HK-2 (cell line): ENCODE measurements at regions not wholly inside any gene's neighbourhood (a gene's known extent, or its start where the extent isn't known, plus 50 kb on each side); places are given as distances from the start of the nearest gene placed in this dataset.
"Not testable (repeated sequence)": the region's sequence is repeated elsewhere in the genome, so short reads cannot be mapped to it uniquely, and the experiment has no call there.

Experiments used
- DNase-seq: peaks from one replicate; pipeline ENCODE4 v3.0.0-alpha.2; 2018; ENCODE audit not compliant: unreplicated experiment

DNA sequence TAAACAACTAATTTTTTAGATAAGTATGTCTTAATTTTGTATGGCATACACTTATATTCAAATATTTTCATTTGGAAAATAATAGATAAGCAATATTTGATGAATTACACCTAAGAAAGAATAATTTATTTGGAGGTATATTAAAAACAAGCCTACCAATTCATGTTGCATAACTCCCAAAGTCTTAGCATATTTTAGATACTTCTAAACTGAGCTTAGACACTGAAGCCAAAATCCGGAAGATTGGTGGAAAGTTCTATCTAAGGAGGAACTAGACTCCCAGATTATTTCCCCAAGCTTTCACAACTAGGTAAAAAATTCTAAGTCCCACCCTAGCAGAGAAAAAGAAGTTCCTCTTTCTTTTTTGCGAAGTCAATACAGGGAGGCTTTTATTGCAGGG, 221.0 kb upstream of the MMADHC start:
- no peak for DNase-seq

- DNase-seq: no peak
Observed at GRCh38 chr2:149806651-149807050, 219.1 kb upstream of the MMADHC start.

GRCh38 chr2:149800624-149801542, 213.3 kb upstream of the MMADHC start:
- no peak for DNase-seq

- no peak for DNase-seq
Observed at GRCh38 chr2:149799013-149799705, 211.6 kb upstream of the MMADHC start.

GRCh38 chr2:149797030-149797429, 209.5 kb upstream of the MMADHC start:
- DNase-seq: no peak

DNA sequence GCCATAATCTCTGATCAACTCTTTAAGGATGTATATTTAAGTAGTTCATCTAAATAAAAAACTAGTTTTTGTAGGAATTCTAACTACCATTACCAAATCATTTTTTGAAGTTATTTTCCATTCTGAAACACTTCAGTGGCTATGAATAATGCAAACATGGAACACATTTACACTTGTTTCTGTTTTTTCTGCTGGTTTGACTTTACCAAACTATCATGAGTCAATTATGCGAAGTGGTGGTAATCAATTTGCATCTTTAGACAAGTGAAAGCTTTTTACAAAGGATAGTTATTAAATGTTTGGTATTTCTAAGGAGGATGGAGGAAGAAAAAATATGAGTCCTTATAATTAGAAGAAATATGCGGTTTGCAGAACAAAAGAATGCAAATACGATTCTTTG, 202.0 kb upstream of the MMADHC start:
- DNase-seq: no peak

GRCh38 chr2:149787206-149787605, 199.6 kb upstream of the MMADHC start:
- no peak for DNase-seq

- no peak for DNase-seq
Observed at GRCh38 chr2:149783284-149783683, 195.7 kb upstream of the MMADHC start.

DNA sequence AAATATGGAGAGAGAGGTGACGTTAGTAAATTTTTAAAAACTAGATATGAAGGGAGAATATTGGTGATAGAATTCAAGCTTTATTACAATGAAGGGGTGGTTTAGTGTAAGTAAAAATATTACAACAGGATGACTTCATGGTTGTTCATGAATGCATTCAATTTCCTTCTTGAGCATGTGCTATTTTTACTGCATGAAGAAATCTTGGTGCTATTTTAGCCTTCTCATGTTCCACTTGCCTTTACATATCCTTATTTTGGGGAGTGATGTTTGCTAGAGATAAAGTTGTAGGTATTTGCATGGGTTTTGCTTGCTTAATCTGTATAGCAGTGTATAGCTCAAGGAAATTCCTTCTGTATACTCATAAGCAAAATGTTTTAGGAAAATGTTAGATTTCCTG, 195.0 kb upstream of the MMADHC start:
- DNase-seq: no peak

DNA sequence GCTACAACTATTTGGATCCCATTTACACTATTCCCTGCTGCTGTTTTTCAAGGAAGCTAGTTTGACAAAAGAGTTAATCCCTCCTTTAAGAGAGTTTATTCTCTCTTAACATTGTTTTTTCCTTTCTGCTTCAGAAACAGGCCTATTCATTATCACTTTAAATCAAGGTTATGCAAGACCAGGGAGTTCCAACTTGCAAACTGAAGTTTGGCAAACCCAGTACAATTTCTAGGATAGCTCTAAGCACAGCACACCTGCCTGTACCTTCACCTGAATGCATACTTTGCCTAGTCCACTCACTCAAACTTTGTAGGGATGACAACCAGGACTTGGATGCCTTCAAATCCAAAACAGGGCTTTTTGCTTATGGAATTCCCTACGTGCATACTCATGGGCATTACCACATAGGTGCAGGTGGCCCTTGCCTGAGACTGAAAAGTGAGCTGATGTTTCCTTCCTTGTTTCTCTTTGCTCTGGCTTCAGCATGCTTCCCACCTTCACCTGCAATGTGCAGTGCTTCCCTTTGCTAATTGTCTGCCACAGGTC, 193.8 kb upstream of the MMADHC start:
- no peak for DNase-seq

- DNase-seq: no peak
Observed at GRCh38 chr2:149773006-149773405, 185.4 kb upstream of the MMADHC start.

DNA sequence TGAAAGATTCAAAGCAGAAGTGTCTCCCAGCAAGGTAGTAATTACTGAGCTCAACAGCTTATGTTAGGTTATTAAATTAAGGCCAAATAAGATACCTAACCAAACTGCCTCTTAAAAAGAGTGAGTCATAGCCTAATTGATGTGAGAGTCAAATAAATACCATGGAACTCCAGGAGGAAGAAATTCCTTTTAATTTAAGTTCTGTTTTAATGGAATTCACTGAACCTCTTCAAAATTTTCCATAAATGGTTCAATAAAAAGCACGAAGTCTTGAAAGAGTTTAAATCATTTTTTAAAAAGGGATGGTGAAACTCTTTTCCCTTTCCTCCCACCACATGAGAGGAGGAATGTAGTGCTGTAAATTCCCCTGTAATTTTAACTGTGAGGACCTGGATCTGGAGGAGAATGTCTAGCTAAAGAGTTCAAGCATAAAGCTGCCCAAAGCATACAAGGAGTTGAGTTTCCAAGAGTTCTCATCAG, 180.8 kb upstream of the MMADHC start:
- no peak for DNase-seq

DNA sequence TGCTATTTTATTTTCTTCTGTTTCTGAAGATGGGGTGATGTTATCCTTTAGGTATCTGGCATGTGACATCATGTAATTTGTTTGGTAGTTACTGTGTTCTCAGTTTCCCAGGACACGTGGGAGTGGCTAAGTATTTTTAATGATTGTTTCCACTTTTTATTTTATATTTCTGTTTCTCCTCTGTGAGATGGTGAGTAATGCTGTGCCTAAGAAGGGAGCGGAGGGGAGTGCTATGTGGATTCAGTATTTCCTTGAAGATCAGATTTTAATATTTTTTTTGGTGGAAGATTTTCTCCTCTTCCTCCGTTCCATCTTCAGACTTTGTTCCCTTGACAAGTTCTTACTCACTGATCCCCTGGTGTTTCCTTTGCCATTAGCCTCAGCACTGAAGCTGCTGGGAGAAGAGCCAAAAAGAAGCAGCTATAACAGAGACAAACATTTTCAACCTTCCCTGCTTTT, 180.0 kb upstream of the MMADHC start:
- DNase-seq: no peak

- no peak for DNase-seq
Observed at GRCh38 chr2:149766339-149766738, 178.8 kb upstream of the MMADHC start.

GRCh38 chr2:149765636-149766035, 178.1 kb upstream of the MMADHC start:
- DNase-seq: no peak

GRCh38 chr2:149765003-149765402, 177.4 kb upstream of the MMADHC start:
- DNase-seq: no peak

DNA sequence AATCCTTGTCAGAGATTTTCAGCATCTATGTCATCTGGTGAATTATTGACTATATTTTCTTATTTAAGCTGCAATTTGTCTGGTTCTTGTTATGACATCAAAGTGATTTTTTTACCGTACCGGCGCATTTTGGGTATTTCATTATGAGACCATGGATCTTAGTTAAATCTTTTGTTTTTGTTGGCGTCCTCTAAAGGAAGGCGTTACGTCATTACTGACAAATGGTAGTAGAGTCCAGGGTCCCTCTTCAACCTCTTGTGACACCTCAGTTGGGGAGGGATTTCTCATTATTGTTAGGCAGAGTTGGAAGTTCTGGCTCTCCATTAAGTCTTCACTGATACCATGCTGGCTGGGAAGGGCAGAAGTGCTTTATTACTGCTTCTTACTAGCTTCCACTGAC, 175.8 kb upstream of the MMADHC start:
- no peak for DNase-seq

GRCh38 chr2:149761611-149762010, 174.0 kb upstream of the MMADHC start:
- no peak for DNase-seq

- DNase-seq: not testable (repeated sequence)
Observed at GRCh38 chr2:149759382-149759781, 171.8 kb upstream of the MMADHC start.

- DNase-seq: not testable (repeated sequence)
Observed at GRCh38 chr2:149754722-149755121, 167.1 kb upstream of the MMADHC start.

DNA sequence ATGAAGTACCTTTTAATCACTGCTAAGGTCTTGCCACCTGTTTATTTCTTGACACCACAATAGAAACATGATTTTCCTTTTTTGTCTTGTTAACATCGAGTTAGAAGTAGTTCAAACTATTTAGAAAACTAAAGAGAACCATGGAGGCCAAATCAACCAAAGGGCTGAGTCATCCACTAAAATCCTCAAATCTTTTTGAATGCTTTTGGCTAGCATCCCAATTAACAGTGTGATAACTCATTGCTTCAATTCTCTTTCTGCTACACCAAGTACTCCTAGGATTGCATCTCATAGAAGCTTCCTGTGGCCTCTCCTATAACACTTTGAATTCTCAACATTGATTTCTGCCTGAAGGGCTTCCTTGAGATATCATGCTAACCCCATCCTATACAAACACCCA, 159.9 kb upstream of the MMADHC start:
- DNase-seq: no peak

GRCh38 chr2:149745396-149746230, 158.0 kb upstream of the MMADHC start:
- no peak for DNase-seq
